ENCODE measurements at regions not wholly inside any gene's neighbourhood (a gene's known extent, or its start where the extent isn't known, plus 50 kb on each side); places are given as distances from the start of the nearest gene placed in this dataset.

DNA sequence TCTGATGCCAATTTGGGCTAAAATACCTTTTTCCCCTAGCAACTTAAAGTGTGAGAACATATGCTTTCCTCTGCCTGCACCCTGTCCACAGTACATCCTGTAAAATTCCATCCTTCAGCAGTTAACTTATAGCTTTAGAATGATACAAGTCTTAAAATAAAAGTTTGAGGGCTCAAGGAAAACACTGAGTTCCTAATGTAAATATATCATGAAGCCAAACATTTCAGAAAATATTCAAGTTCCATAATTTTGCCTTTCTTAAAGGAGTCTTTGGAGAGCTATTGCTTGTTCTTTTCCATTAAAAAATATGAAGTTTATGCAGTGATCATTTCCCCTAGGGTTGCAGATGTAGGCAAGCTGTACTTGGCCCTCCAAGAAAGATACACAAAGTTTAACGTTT lies 303.8 kb downstream of the COL12A1 start:
- TF ChIP-seq AHR (CRISPR knock-in tag; IDR thresholded peaks at IDR 0.05) (no peak), ZNF629 (CRISPR knock-in tag; conservative IDR thresholded peaks at IDR 0.05) (no peak), ERF (CRISPR knock-in tag; IDR thresholded peaks at IDR 0.05) (no peak), ZNF501 (CRISPR knock-in tag; IDR thresholded peaks at IDR 0.05) (no peak), DNMT3B (CRISPR knock-in tag; conservative IDR thresholded peaks at IDR 0.05) (no peak), TBX3 (IDR thresholded peaks at IDR 0.05; ENCODE audit: borderline replicate concordance) (no peak), POLR2G (IDR thresholded peaks at IDR 0.05; ENCODE audit: low read depth, low read length) (no peak), ZNF83 (CRISPR knock-in tag; IDR thresholded peaks at IDR 0.05; ENCODE audit: borderline replicate concordance) (no peak), RFXAP (CRISPR knock-in tag; IDR thresholded peaks at IDR 0.05; ENCODE audit: borderline replicate concordance) (no peak), CTCF (CRISPR knock-in tag; IDR thresholded peaks at IDR 0.05) (no peak), FOXA3 (CRISPR knock-in tag; IDR thresholded peaks at IDR 0.05) (no peak), ZNF317 (CRISPR knock-in tag; IDR thresholded peaks at IDR 0.05) (no peak), ZBTB20 (CRISPR knock-in tag; IDR thresholded peaks at IDR 0.05; ENCODE audit: borderline replicate concordance, low read depth) (no peak), ZNF704 (CRISPR knock-in tag; IDR thresholded peaks at IDR 0.05; ENCODE audit: borderline replicate concordance) (no peak), REPIN1 (CRISPR knock-in tag; IDR thresholded peaks at IDR 0.05; ENCODE audit: borderline replicate concordance, low read depth) (no peak), TBP (CRISPR knock-in tag; IDR thresholded peaks at IDR 0.05) (no peak), ZBTB1 (CRISPR knock-in tag; IDR thresholded peaks at IDR 0.05; ENCODE audit: borderline replicate concordance) (no peak)
- TF ChIP-seq, protein P1, sequence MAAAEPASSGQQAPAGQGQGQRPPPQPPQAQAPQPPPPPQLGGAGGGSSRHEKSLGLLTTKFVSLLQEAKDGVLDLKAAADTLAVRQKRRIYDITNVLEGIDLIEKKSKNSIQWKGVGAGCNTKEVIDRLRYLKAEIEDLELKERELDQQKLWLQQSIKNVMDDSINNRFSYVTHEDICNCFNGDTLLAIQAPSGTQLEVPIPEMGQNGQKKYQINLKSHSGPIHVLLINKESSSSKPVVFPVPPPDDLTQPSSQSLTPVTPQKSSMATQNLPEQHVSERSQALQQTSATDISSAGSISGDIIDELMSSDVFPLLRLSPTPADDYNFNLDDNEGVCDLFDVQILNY (CRISPR knock-in tag; conservative IDR thresholded peaks at IDR 0.05) = no peak
- Histone ChIP-seq H3K9me3 (ENCODE audit: low read length) (peaks cover 13% of the 10 kb centered on the region; the same call in 1 of the 2 replicates), H3K4me1 (ENCODE audit: insufficient read depth, low read length) (no peaks in the 10 kb centered on the region), H3K4me2 (ENCODE audit: low read depth, low read length) (no peak overlapping the region), H3K4me3 (replicated peaks in 1 of 3; ENCODE audit: insufficient read depth in 1 of 3, low read depth in 2 of 3, low read length in 3 of 3) (no peak overlapping the region), H3K36me3 (replicated peaks in 1 of 2; ENCODE audit: control insufficient read depth in 1 of 2, insufficient read depth in 2 of 2, low read length in 2 of 2) (no peaks in the 10 kb centered on the region), H3K27ac (ENCODE audit: extremely low read length, insufficient read depth, low read length) (no peak overlapping the region), H3K9ac (ENCODE audit: insufficient read depth, low read depth, low read length) (no peak overlapping the region), H2AFZ (ENCODE audit: low read length) (no peak overlapping the region), H3K79me2 (ENCODE audit: insufficient read depth, low read length) (no peaks in the 10 kb centered on the region), H3K27me3 (ENCODE audit: control insufficient read depth in 1 of 2, insufficient read depth in 2 of 2, low read length in 2 of 2) (no peaks in the 10 kb centered on the region), H4K20me1 (ENCODE audit: insufficient read depth, low read length) (no peaks in the 10 kb centered on the region)
- BruUV-seq (replicated peaks) = no TSS peak
- 0% methylated on average over 1 of the region's 1 CpG for WGBS (ENCODE audit: low lambda C conversion rate)
- intact Hi-C loops (cut with micrococcal nuclease; ENCODE audit: unreplicated experiment) (no loop called here), in situ Hi-C loops (cut with HindIII; ENCODE audit: extremely low pct_ligation_motif_present, low pct_unique_long_range_greater_than_20kb) (no loop called here)
- ATAC-seq (no peak), DNase-seq (ENCODE audit: low spot score) (no peak), FAIRE-seq (no peak)
- CTCF ChIA-PET (ENCODE audit: low intra/inter-chr PET ratio, low total read pairs) = interaction anchor here (1.4 kb wide), 1 partner anchor 307 kb away, joined by 3 read pairs; no protein-coding TSS in a partner anchor
- POLR2A ChIA-PET = no interaction called here

Data from HepG2 (cell line).